Muscle layer of colon (tissue), 2 donors: ENCODE measurements at regions not wholly inside any gene's neighbourhood (a gene's known extent, or its start where the extent isn't known, plus 50 kb on each side); places are given as distances from the start of the nearest gene placed in this dataset.

Source experiments
- H3K27ac ChIP-seq: one replicate; pipeline ENCODE4 v1.7.0; 2013; ENCODE audit warnings: low read depth, mild to moderate bottlenecking, low read length, moderate library complexity
- H3K27me3 ChIP-seq, 2 donors: one replicate each; pipeline ENCODE4 v1.7.0; 2013; ENCODE audit warnings: low read length in 2 of 2, mild to moderate bottlenecking in 2 of 2; ENCODE audit not compliant: insufficient read depth in 2 of 2, control insufficient read depth in 1 of 2
- H3K36me3 ChIP-seq: one replicate; pipeline ENCODE4 v1.7.0; 2013; ENCODE audit warnings: mild to moderate bottlenecking, low read length; ENCODE audit not compliant: insufficient read depth
- H3K4me1 ChIP-seq: one replicate; pipeline ENCODE4 v1.7.0; 2013; ENCODE audit warnings: mild to moderate bottlenecking, low read length; ENCODE audit not compliant: insufficient read depth
- H3K4me3 ChIP-seq, 2 donors: one replicate each; pipeline ENCODE4 v1.7.0; 2013; ENCODE audit warnings: low read length in 2 of 2, low read depth in 1 of 2, mild to moderate bottlenecking in 1 of 2, moderate library complexity in 1 of 2
- H3K9ac ChIP-seq: one replicate; pipeline ENCODE4 v1.7.0; 2013; ENCODE audit warnings: low read length
- H3K9me3 ChIP-seq: one replicate; pipeline ENCODE4 v1.7.0; 2013; ENCODE audit warnings: mild to moderate bottlenecking, low read length
- donor health status: abdominal sarcoma.
- donor health status: Adenocarcinoma of cecum.

DNA sequence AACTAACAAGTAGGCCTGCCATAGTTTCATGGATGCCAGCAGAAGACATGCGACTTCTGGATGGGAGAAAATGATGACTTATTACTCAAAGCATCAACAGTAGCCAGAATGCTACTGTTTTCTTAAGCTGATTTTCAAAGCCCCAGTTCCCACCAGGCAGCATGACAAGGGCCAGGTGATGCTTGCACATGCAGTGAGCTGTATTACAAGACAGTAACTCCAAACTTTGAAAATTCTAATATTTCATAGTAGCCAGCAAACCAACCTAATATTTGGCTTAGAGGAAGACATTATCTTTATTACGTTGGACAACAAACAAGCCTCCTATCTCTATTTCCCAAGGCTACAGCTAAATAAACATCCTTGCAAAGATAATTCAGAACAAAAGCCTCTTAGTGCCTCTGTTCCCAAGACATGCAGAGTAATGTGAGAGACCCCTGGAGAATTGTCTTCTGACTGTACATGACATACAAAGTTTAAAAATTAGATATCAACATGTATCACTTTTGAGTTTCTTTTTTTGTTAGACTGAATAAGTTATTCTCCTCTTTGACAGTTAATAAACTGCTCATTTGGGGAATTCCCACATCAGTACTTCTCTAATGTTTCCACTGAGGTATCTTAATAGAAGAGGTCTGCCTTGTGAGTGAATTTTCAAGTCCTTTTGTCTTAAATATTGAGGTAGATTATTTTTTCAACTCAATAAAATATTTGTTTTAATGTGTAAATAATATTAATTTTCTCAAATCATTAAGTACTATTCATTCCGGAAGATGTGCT lies 367.6 kb upstream of the CWC22 start:
- Histone ChIP-seq H3K36me3 (no peaks in the 10 kb centered on the region), H3K4me1 (no peaks in the 10 kb centered on the region), H3K27me3 (no peaks in the 10 kb centered on the region), H3K9ac (no peak overlapping the region), H3K9me3 (no peaks in the 10 kb centered on the region), H3K27ac (no peak overlapping the region), H3K4me3 (no peak overlapping the region)

GRCh38 chr2:180370511-180371205 lies 363.6 kb upstream of the CWC22 start:
- Histone ChIP-seq H3K27me3 (no peaks in the 10 kb centered on the region), H3K27ac (no peak overlapping the region), H3K36me3 (no peaks in the 10 kb centered on the region), H3K4me3 (no peak overlapping the region), H3K9me3 (no peaks in the 10 kb centered on the region), H3K4me1 (peaks cover 30% of the 10 kb centered on the region), H3K9ac (no peak overlapping the region)

GRCh38 chr2:180368881-180369280 lies 361.8 kb upstream of the CWC22 start:
- Histone ChIP-seq H3K27me3 (no peaks in the 10 kb centered on the region), H3K9me3 (no peaks in the 10 kb centered on the region), H3K4me3 (no peak overlapping the region), H3K4me1 (peaks cover 43% of the 10 kb centered on the region), H3K27ac (no peak overlapping the region), H3K36me3 (no peaks in the 10 kb centered on the region), H3K9ac (no peak overlapping the region)

DNA sequence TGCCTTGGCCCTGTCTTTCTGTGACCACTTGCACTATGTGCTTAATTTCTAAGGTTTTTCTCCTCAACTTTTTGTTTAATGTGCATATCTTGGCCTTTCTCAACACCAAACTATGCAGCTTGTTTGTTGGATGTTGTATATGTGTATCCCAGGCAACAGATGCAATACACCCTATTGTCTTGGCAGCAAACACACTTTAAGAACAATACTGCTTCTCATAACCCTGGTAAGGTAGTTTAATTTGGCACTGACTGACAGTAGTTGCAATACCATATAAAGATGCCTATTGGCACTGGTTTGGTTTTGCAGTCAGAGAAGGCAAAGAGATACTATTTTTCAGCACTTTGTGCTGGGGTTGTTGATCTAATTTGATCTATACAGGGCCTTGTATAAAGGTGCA lies 360.7 kb upstream of the CWC22 start:
- H3K4me3 ChIP-seq = no peak overlapping the region
- H3K9me3 ChIP-seq = no peaks in the 10 kb centered on the region
- H3K27me3 ChIP-seq = no peaks in the 10 kb centered on the region
- H3K36me3 ChIP-seq = no peaks in the 10 kb centered on the region
- H3K9ac ChIP-seq = no peak overlapping the region
- H3K4me1 ChIP-seq = peaks cover 43% of the 10 kb centered on the region
- no peak overlapping the region for H3K27ac ChIP-seq

- Histone ChIP-seq H3K27me3 (no peaks in the 10 kb centered on the region), H3K36me3 (no peaks in the 10 kb centered on the region), H3K9me3 (no peaks in the 10 kb centered on the region), H3K27ac (no peak overlapping the region), H3K4me3 (no peak overlapping the region), H3K9ac (no peak overlapping the region), H3K4me1 (peaks cover 43% of the 10 kb centered on the region)
Measured at GRCh38 chr2:180366481-180366880, 359.4 kb upstream of the CWC22 start.

GRCh38 chr2:180364719-180365118 lies 357.6 kb upstream of the CWC22 start:
- Histone ChIP-seq H3K4me1 (peaks cover 43% of the 10 kb centered on the region), H3K36me3 (no peaks in the 10 kb centered on the region), H3K9ac (no peak overlapping the region), H3K27ac (no peak overlapping the region), H3K27me3 (no peaks in the 10 kb centered on the region), H3K4me3 (no peak overlapping the region), H3K9me3 (no peaks in the 10 kb centered on the region)

DNA sequence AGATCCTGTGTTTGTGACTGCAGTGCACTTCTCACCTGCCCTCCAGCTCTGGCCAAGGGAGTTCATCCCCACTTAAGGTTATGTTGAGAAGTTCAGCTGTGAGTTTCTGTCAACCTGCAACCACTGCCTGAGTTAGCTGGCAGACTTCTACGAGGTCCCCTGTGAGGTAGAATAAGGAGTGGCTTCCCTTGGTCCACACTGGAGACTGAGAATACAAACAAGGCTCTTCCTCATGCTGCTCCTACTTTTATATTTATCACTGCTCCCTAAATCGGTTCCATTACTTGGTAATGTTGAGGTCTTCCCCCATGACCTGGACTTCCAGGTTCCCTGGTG lies 353.2 kb upstream of the CWC22 start:
- H3K27ac ChIP-seq = no peak overlapping the region
- H3K9me3 ChIP-seq = no peaks in the 10 kb centered on the region
- H3K4me1 ChIP-seq = peaks cover 10% of the 10 kb centered on the region
- no peak overlapping the region for H3K9ac ChIP-seq
- no peaks in the 10 kb centered on the region for H3K27me3 ChIP-seq
- H3K4me3 ChIP-seq = no peak overlapping the region
- no peaks in the 10 kb centered on the region for H3K36me3 ChIP-seq

- H3K9ac ChIP-seq = no peak overlapping the region
Measured at GRCh38 chr2:180359522-180360282, 352.6 kb upstream of the CWC22 start.

DNA sequence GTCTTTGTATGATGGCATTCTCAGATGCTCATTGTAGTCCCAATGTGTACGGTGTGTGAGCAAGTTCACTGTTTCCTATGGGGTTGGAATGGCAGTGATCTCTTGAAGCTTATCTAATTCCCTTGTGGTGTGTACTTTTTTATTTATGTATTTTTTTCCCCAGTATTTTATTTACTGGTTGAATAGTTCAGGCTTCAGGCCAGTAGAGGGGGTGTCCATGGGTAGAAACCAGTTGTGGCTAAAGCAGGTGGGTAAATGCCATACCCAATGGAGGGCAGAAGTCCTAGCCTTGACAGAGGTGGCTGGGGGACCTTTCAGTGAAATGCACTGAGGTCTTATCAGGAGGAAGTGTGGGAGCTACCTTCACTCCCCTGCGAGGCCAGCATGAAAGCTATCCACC lies 351.4 kb upstream of the CWC22 start:
- H3K9me3 ChIP-seq = no peaks in the 10 kb centered on the region
- H3K36me3 ChIP-seq = no peaks in the 10 kb centered on the region
- no peaks in the 10 kb centered on the region for H3K27me3 ChIP-seq
- H3K27ac ChIP-seq = no peak overlapping the region
- no peak overlapping the region for H3K9ac ChIP-seq
- H3K4me1 ChIP-seq = no peaks in the 10 kb centered on the region
- H3K4me3 ChIP-seq = no peak overlapping the region

More at GRCh38 chr2:180359522-180360282, 352.6 kb upstream of the CWC22 start:
- Histone ChIP-seq H3K9me3 (no peaks in the 10 kb centered on the region), H3K27me3 (no peaks in the 10 kb centered on the region), H3K4me1 (peaks cover 5% of the 10 kb centered on the region), H3K4me3 (no peak overlapping the region), H3K36me3 (no peaks in the 10 kb centered on the region), H3K27ac (no peak overlapping the region)

DNA sequence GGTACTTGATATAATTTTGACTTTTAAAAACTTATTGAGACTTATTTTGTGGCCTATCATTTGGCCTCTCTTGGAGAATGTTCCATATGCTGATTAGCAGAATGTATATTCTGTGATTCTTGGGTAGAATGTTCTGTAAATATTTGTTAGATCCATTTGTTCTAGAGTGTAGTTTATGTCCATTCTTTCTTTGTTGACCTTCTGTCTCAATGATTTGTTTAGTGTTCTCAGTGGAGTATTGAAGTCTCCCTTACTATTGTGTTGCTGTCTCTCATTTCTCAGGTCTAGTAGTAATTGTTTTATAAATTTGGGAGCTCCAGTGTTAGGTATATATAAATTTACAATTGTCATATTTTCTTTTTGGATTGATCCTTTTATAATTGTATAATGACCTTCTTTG lies 349.6 kb upstream of the CWC22 start:
- H3K9ac ChIP-seq = no peak overlapping the region
- no peak overlapping the region for H3K27ac ChIP-seq
- no peaks in the 10 kb centered on the region for H3K36me3 ChIP-seq
- H3K9me3 ChIP-seq = no peaks in the 10 kb centered on the region
- no peaks in the 10 kb centered on the region for H3K4me1 ChIP-seq
- H3K4me3 ChIP-seq = no peak overlapping the region
- H3K27me3 ChIP-seq = no peaks in the 10 kb centered on the region

DNA sequence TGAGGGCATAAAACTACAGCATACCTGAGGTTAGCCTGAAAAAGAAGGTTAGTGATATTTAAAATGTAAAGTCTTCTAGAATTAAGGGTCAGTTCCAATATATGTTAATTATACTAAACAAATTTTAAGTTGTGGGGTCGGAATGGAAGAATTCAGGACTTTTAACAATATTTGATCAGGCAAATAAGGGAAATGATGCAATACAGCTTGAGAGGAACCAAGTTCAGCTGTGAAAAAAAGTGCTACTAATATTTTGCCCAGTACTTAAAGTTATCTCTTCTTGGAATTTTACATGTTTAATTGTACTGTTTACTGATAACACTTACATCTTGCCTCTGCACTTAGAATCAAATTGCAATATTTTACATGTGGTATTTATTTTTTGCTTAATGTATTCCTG lies 345.5 kb upstream of the CWC22 start:
- no peak overlapping the region for H3K9ac ChIP-seq
- no peaks in the 10 kb centered on the region for H3K27me3 ChIP-seq
- no peaks in the 10 kb centered on the region for H3K9me3 ChIP-seq
- H3K36me3 ChIP-seq = no peaks in the 10 kb centered on the region
- H3K4me1 ChIP-seq = no peaks in the 10 kb centered on the region
- no peak overlapping the region for H3K27ac ChIP-seq
- H3K4me3 ChIP-seq = no peak overlapping the region
